ENCODE measurements at regions not wholly inside any gene's neighbourhood (a gene's known extent, or its start where the extent isn't known, plus 50 kb on each side); places are given as distances from the start of the nearest gene placed in this dataset.

GRCh38 chr6:150738092-150738629 lies 127.3 kb upstream of the MTHFD1L start:
- TF ChIP-seq, protein P1, sequence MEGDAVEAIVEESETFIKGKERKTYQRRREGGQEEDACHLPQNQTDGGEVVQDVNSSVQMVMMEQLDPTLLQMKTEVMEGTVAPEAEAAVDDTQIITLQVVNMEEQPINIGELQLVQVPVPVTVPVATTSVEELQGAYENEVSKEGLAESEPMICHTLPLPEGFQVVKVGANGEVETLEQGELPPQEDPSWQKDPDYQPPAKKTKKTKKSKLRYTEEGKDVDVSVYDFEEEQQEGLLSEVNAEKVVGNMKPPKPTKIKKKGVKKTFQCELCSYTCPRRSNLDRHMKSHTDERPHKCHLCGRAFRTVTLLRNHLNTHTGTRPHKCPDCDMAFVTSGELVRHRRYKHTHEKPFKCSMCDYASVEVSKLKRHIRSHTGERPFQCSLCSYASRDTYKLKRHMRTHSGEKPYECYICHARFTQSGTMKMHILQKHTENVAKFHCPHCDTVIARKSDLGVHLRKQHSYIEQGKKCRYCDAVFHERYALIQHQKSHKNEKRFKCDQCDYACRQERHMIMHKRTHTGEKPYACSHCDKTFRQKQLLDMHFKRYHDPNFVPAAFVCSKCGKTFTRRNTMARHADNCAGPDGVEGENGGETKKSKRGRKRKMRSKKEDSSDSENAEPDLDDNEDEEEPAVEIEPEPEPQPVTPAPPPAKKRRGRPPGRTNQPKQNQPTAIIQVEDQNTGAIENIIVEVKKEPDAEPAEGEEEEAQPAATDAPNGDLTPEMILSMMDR (IDR thresholded peaks at IDR 0.05): no peak
- TF ChIP-seq ZFX (IDR thresholded peaks at IDR 0.05; ENCODE audit: borderline replicate concordance): no peak
